ENCODE measurements at regions not wholly inside any gene's neighbourhood (a gene's known extent, or its start where the extent isn't known, plus 50 kb on each side); places are given as distances from the start of the nearest gene placed in this dataset.

DNA sequence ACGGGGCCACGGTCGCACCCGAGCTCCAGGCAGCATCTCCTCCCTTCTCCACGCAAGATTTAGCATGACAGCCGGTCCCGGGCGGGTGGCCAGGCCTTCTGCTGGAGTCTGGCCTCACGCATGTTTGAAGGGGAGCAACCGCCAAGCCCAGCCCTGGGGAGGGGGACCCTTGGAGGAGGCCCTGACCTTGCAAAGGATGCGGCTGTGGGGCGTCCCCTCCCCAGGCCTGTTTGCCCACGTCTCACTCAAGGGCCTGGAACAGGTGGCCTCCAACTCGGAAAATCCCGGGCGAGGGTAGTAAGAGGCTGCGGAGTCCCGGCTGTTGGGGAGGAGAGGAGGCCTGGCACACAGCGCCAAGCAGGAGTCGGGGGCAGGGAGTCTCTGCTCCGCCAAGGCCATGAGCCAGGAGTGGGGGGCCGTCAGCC, 50.6 kb upstream of the DPYSL4 start:
- TF ChIP-seq, protein P1, sequence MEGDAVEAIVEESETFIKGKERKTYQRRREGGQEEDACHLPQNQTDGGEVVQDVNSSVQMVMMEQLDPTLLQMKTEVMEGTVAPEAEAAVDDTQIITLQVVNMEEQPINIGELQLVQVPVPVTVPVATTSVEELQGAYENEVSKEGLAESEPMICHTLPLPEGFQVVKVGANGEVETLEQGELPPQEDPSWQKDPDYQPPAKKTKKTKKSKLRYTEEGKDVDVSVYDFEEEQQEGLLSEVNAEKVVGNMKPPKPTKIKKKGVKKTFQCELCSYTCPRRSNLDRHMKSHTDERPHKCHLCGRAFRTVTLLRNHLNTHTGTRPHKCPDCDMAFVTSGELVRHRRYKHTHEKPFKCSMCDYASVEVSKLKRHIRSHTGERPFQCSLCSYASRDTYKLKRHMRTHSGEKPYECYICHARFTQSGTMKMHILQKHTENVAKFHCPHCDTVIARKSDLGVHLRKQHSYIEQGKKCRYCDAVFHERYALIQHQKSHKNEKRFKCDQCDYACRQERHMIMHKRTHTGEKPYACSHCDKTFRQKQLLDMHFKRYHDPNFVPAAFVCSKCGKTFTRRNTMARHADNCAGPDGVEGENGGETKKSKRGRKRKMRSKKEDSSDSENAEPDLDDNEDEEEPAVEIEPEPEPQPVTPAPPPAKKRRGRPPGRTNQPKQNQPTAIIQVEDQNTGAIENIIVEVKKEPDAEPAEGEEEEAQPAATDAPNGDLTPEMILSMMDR (IDR thresholded peaks at IDR 0.05), result no peak
- no peak for TF ChIP-seq POLR2AphosphoS5 (IDR thresholded peaks at IDR 0.05; ENCODE audit: low read depth, low read length)

Measured in Panc1 (cell line).